Activated CD8-positive, alpha-beta memory T cell treated with anti-CD3 and anti-CD28 coated beads for 4 hours (primary cell): ENCODE measurements at regions not wholly inside any gene's neighbourhood (a gene's known extent, or its start where the extent isn't known, plus 50 kb on each side); places are given as distances from the start of the nearest gene placed in this dataset.

Source experiments
- DNase-seq, 2 donors: peaks; one replicate each; pipeline ENCODE4 v3.0.0-alpha.2; 2020; ENCODE audit warnings: low read depth in 2 of 2

DNA sequence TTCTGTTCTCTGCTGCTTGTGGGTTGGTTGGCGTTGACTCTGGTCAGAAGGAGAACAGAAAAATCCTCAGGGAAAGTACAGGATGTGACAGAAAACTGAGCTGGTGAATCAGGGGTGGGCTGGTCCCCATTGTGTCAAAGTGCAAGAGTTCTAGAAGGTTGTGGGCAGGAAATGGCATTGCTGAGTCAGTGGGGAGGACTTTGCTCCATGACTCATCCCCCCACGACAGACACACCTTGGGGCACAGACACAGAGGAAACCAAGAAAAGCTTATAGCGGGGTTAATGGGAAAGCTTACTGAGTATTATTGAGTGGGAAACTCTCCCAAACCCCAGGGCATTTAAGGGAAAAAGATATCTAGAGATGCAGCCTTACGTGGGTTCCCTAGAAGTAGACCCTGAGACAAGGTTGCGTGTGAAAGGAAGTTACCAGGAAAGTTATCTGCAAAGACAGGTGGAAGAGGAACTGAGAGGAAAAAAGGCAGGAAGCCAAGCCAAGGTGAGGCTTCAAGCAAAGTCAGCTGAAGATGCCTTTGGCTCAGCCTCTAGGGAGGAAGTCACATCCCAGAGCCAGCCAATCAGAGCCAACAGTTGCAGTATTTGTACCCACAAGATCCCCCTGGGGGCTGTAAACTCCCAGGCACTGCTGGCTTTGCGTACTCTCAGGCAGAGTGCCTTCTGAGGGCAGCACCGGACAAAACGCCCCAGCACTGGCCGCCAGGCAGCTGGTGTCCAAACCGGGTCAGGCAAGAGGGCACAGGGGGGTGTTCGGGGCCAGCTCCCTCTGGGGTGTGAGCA lies 86.4 kb downstream of the FOXL1 start:
- DNase-seq, result peak; percentile 2 to 28

GRCh38 chr16:86665319-86665675 lies 86.9 kb downstream of the FOXL1 start:
- no peak for DNase-seq

DNA sequence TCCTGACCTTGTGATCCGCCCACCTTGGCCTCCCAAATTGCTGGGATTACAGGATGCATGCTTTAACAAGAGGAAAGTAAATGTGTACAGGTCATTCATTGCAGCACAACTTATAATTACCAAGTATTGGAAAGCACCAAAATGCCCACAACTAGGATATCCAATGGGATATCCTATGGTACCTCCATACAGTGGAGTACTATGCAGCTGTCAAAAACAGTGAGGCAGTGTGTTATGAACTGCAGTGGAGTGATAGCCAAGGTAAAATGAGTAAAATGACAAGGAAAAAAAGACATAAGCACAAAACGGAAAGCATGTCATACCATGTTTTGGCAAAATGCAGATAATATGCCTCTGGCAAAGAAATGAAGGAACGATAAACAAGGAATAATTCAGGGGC lies 87.6 kb downstream of the FOXL1 start:
- no peak for DNase-seq

- no peak for DNase-seq
Observed at GRCh38 chr16:86667035-86667434, 88.7 kb downstream of the FOXL1 start.

DNA sequence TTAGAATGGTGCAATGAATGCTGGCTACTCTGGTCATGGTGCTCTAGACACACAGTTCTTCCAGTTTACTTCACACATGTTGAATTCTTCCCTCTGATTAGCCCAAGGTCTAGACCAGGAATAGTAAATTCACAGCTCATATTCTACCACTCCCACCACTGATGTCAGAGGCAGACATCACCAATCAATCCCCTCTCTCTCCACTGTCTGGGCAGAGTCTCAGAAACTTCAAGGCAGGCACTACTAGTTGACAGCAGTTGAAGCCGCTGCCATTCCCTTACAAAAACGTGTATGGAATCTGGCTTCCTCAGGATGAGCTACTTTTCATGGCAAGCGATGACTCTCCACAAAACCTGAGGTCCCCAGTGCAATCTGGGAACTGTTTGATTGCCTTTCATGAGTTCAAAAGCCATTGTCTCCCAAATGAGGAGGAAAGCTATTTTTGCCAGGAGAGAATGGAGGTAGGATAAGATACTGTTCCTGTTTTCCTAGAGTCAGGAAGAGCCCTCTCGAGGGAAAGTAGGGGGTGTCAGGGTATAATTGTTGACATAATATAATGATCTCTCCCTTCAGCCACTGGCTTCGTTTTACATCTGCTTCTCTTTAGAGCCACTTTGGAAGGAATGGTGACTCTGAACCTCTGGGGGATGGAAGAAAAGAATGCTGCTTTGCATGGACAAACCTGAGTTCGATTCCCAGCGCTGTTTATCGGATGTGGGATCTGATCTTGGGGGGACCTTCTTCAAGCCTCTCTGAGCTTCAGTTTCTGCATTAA lies 90.0 kb downstream of the FOXL1 start:
- no peak for DNase-seq

DNA sequence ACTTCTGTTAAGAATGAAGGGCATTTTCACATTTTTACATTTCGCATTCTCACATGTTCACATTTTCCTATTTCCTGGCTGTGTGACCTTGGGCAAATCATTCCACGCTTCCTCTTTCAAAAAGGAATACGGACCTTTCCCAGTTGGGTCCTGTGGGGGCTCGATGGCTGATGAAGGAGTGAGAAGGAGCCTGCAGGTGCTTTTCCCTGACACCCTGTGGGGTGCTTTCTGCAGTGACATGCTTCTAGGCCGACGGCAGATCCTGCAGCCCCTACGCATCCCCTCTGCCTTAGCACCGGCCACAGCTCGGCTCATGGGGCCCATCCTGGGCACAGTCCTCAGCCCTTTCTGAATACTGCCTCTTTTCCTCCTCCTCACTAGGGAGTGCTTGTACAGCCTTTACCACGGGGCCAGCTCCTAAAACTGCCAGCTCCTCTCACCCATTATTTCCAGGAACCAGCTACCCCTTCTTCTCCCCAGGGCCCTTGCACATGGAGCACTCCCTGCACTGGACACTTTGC lies 91.0 kb downstream of the FOXL1 start:
- DNase-seq, result no peak

GRCh38 chr16:86669937-86670749 lies 91.8 kb downstream of the FOXL1 start:
- DNase-seq, result no peak

- no peak for DNase-seq
Observed at GRCh38 chr16:86670750-86671234, 92.4 kb downstream of the FOXL1 start.

DNA sequence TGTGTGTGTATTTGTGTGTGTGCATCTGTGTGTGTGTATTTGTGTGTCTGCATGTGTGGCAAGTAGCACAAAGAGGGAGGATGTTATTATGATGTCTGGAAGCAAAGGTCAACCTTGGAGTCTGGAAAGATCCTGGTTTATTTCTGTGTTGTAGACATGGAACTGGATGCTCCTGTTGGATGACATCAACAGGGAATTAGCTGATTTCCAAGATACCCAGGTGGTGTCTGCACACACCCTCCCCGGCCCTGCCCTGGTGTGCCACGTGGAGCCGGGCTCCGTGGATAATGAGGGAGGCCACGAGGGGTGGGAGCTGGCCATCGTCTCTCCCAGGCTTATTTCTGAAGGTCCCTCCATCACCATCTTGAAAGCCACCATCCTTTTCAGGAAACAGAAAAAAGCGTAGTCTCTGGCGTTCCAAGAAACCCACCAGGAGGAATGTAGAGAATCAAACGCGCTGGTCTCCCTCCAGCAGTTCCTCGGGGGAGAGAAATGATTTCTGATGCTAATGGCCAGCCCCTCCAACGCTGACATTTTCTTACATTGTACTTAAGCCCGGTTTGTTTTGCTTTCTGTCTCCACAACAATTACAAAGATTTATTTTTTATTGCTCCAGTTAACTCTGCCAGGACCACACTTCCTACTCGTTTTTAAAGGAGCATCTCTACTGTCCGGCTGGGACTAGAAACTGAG lies 93.3 kb downstream of the FOXL1 start:
- no peak for DNase-seq

GRCh38 chr16:86672179-86672863 lies 94.0 kb downstream of the FOXL1 start:
- DNase-seq, result no peak

GRCh38 chr16:86673090-86673955 lies 95.0 kb downstream of the FOXL1 start:
- DNase-seq, result no peak

DNA sequence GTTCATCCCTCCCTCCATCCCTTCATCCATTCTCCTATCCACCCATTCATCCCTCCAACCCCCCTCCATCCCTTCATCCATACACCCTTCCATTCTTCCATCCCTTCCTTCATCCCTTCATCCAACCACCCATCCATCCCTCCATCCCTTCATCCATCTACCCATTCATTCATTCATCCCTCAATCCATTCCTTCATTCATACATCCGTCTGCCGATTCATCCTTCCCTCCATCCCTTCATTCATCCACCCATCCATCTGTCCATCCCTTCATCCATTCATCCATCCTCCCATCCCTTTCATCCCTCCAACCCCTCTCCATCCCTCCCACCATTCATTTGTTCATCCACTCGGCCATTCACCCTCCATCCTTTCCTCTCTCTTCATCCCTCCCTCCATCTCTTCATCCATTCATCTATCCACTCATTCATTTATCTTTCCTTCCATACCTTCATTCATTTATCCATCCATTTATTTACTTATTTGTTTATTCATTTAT lies 95.7 kb downstream of the FOXL1 start:
- DNase-seq, result no peak

- DNase-seq, result no peak
Observed at GRCh38 chr16:86676254-86676670, 97.9 kb downstream of the FOXL1 start.

- DNase-seq, result no peak
Observed at GRCh38 chr16:86679490-86679889, 101.1 kb downstream of the FOXL1 start.

DNA sequence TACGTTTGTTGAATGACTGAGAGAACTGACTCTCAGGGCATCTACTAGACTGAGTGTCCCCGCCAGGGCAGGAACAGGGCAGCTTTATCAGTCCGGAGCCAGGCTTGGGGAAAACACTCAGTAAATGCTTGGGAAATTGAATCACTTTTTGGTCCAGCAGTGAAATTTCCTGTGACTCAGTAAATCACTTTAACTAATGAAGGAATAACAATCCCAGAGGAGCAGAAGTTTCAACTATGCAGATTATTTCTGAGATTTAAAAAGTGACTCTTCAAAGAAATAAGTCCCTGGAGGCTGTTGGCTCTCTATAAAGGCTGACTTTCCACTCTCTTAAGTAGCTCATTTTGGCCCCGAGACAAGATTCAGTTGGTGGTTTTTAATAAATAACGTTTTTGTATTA lies 101.8 kb downstream of the FOXL1 start:
- no peak for DNase-seq

GRCh38 chr16:86680661-86681030 lies 102.3 kb downstream of the FOXL1 start:
- no peak for DNase-seq

DNA sequence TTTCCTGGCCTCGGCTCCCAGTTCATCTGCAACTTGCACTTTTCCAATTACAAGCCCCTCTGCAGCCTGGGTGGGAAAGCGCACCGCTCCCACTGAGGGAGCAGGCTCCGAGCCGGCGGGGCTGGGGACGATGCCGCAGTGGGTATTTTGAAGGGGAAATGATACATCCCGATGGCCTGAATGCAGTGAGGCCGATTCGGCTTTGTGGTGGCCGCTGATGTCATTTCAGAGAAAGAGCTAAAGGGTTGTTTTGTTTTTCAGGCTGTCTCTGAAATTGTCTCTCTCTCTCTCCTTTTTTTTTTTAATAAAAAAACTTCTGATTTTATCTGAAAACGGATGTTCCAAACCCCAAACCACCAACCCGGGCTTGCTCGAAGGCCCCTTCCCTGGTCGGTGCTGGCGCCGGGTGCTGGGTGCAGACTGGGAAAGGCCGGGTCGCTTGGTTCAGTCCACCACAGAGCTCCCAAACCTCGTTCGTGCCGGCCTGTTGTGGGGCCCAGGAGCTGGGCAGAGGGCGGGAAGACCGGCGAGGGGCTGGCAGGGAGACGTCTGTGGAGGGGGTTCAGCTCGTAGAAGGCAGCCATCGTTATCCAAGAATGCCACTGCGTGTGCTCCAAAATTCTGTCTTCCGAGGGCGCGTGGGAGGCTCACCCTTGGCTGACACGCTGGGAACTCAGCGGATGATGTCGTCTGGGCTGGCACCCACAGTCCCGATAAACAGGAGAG lies 102.8 kb downstream of the FOXL1 start:
- no peak for DNase-seq

GRCh38 chr16:86681757-86682106 lies 103.4 kb downstream of the FOXL1 start:
- DNase-seq, result no peak
